Calu3 (cell line): ENCODE measurements at regions not wholly inside any gene's neighbourhood (a gene's known extent, or its start where the extent isn't known, plus 50 kb on each side); places are given as distances from the start of the nearest gene placed in this dataset.

ENCODE experiments used
- BruUV-seq: library from RNA; stranded (reverse); fragments of 400-500 nt; replicated peaks from 2 replicates; lab custom pipeline; 2021; lab: Mats Ljungman, UMichigan
- CTCF ChIA-PET: fragments of 300-600 bp; sonication (Branson Sonifier 250); formaldehyde crosslinking; loops from one replicate; lab custom pipeline; 2022; ENCODE audit warnings: antibody characterized with exemption; lab: Charles Lee
- DNase-seq: peaks from one replicate; pipeline ENCODE4 v3.0.0; 2022
- H3K27ac Mint-ChIP-seq: one replicate; pipeline ENCODE4 v1.8.0; 2022; ENCODE audit warnings: mixed read lengths; ENCODE audit not compliant: unreplicated experiment
- H3K27me3 Mint-ChIP-seq: one replicate; pipeline ENCODE4 v1.8.0; 2022; ENCODE audit warnings: mixed read lengths; ENCODE audit not compliant: unreplicated experiment
- H3K36me3 Mint-ChIP-seq: one replicate; pipeline ENCODE4 v1.8.0; 2022; ENCODE audit warnings: mild to moderate bottlenecking, moderate library complexity, mixed read lengths; ENCODE audit not compliant: insufficient read depth, unreplicated experiment
- H3K4me1 Mint-ChIP-seq: one replicate; pipeline ENCODE4 v1.8.0; 2022; ENCODE audit warnings: mild to moderate bottlenecking, low read depth, mixed read lengths; ENCODE audit not compliant: unreplicated experiment
- H3K4me3 Mint-ChIP-seq: one replicate; pipeline ENCODE4 v1.8.0; 2022; ENCODE audit warnings: mild to moderate bottlenecking, low read depth, moderate library complexity, mixed read lengths; ENCODE audit not compliant: unreplicated experiment
- H3K9me3 Mint-ChIP-seq: one replicate; pipeline ENCODE4 v1.8.0; 2022; ENCODE audit warnings: low read depth, mixed read lengths; ENCODE audit not compliant: unreplicated experiment
- intact Hi-C: fragments of 100-400 bp; cut with micrococcal nuclease; formaldehyde crosslinking; loops from one replicate; pipeline ENCODE4 v1.10.0; 2022; ENCODE audit not compliant: unreplicated experiment
- TF ChIP-seq, protein P1 (sequence below): fragments of 200-600 bp; IDR thresholded peaks from one replicate; pipeline ENCODE4 v1.8.0; 2022; ENCODE audit warnings: antibody characterized with exemption; ENCODE audit not compliant: unreplicated experiment

DNA sequence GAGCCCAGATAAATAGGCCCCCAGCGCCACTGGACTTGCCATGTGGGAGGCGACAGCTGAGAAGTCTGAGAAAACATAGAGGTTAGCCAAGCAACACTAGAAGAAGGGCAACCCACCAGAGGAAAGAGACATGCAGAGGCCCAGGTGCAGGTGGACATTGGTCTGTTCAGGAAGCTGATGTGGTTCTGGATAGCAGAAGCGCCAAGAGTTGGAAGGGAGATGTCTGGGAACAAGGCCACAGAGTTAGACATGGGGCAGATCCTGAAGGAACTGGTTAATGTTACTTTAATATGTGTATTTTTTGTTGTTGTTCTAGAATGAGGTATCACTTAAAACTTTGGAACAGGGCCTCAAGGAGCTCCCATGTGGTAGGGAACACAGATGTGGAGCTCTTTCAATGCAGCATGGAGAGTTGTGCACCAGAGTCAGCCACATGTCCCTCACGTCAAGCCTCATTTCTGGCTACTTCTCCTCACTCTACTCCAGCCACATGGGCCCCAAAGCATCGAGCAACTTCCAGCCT lies 62.2 kb upstream of the PKDCC start:
- TF ChIP-seq, protein P1, sequence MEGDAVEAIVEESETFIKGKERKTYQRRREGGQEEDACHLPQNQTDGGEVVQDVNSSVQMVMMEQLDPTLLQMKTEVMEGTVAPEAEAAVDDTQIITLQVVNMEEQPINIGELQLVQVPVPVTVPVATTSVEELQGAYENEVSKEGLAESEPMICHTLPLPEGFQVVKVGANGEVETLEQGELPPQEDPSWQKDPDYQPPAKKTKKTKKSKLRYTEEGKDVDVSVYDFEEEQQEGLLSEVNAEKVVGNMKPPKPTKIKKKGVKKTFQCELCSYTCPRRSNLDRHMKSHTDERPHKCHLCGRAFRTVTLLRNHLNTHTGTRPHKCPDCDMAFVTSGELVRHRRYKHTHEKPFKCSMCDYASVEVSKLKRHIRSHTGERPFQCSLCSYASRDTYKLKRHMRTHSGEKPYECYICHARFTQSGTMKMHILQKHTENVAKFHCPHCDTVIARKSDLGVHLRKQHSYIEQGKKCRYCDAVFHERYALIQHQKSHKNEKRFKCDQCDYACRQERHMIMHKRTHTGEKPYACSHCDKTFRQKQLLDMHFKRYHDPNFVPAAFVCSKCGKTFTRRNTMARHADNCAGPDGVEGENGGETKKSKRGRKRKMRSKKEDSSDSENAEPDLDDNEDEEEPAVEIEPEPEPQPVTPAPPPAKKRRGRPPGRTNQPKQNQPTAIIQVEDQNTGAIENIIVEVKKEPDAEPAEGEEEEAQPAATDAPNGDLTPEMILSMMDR = no peak
- H3K9me3 Mint-ChIP-seq = no peaks in the 10 kb centered on the region
- intact Hi-C loops = no loop called here
- DNase-seq = no peak
- CTCF ChIA-PET = no interaction called here
- H3K4me3 Mint-ChIP-seq = no peak overlapping the region
- peaks cover 27% of the 10 kb centered on the region for H3K27me3 Mint-ChIP-seq
- peaks cover 3% of the 10 kb centered on the region for H3K4me1 Mint-ChIP-seq
- peaks cover 4% of the 10 kb centered on the region for H3K36me3 Mint-ChIP-seq
- no TSS peak for BruUV-seq
- H3K27ac Mint-ChIP-seq = no peak overlapping the region

DNA sequence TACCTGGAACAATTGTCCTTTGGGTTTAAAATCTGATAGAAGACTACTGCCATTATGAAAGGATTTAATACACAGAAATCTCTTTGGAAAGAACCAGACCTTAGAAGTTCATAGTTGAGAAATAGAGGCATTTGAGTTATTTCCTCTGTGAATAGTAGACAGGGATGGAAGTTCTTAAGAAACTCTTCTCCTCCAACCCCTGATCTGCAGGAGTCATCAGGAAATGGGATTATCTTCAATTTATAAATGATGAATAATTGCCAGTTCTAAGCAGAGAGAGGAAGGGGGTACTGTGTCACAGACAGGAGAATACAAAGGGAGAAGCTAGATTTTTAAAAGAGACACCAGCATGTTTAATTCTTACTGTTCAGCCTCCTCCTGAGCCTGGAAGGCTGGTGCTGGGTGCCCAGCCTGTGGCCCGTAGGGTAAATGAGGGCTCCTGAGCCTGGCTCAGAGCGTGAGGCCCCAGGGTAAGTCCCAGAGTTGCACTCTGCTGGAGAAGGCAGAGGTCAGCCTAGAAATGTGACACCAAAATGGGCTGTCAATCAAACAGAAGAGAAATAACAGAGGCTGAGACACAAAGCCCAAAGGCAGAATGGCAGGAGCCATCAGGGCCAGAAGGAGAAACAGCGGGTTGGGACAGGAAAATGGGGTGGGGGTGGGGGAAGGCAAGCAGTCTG lies 58.2 kb upstream of the PKDCC start:
- H3K27me3 Mint-ChIP-seq = peaks cover 36% of the 10 kb centered on the region
- CTCF ChIA-PET = no interaction called here
- TF ChIP-seq, protein P1 = no peak
- peaks cover 4% of the 10 kb centered on the region for H3K36me3 Mint-ChIP-seq
- no peak overlapping the region for H3K4me3 Mint-ChIP-seq
- intact Hi-C loops = no loop called here
- H3K9me3 Mint-ChIP-seq = no peaks in the 10 kb centered on the region
- no peak for DNase-seq
- no peak overlapping the region for H3K27ac Mint-ChIP-seq
- peaks cover 8% of the 10 kb centered on the region for H3K4me1 Mint-ChIP-seq
- no TSS peak for BruUV-seq

DNA sequence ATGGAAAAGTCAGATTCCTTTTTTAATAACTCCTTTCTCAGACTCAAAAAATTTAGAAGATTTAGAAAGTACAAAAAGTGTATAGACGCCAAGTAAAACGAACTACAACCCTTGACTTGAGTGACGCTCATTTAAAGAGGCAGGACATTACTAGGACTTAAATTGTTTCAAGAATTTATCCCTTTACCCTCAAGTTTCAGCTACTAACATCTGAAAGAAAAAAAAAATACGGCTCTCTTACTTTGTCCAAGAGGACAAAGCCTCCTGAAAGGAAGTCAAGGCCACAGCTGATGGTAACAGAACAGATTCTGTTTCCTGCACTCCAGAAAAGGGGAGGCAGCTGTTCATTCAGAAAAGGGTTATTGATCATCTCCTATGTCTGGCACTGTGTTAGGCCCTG lies 57.6 kb upstream of the PKDCC start:
- TF ChIP-seq, protein P1 = no peak
- H3K27me3 Mint-ChIP-seq = peaks cover 36% of the 10 kb centered on the region
- H3K4me1 Mint-ChIP-seq = peaks cover 8% of the 10 kb centered on the region
- intact Hi-C loops = no loop called here
- CTCF ChIA-PET = no interaction called here
- H3K9me3 Mint-ChIP-seq = no peaks in the 10 kb centered on the region
- DNase-seq = no peak
- no peak overlapping the region for H3K27ac Mint-ChIP-seq
- BruUV-seq = no TSS peak
- no peak overlapping the region for H3K4me3 Mint-ChIP-seq
- peaks cover 4% of the 10 kb centered on the region for H3K36me3 Mint-ChIP-seq

DNA sequence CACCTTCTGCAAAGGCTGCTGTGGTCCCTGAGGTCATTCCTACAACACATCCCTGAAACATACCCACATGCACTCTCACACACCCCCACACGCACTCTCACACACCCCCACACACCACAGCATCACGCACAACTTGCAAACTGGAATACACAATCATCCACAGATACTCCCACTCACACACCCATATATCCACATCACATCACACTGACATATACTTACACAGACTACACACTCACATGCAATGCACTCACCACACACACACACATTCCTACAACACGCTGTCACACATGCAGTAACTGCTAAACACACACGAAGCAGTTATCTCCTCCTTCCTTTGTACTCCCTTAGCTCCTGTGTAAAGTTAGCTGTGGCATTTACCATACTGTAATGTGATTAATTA lies 57.1 kb upstream of the PKDCC start:
- intact Hi-C loops = no loop called here
- Mint-ChIP-seq H3K27ac (no peak overlapping the region), H3K27me3 (peaks cover 36% of the 10 kb centered on the region), H3K4me1 (peaks cover 8% of the 10 kb centered on the region), H3K4me3 (no peak overlapping the region), H3K36me3 (peaks cover 4% of the 10 kb centered on the region), H3K9me3 (no peaks in the 10 kb centered on the region)
- TF ChIP-seq, protein P1 = no peak
- BruUV-seq = no TSS peak
- no peak for DNase-seq
- CTCF ChIA-PET = no interaction called here
